K562 (cell line): ENCODE measurements at regions not wholly inside any gene's neighbourhood (a gene's known extent, or its start where the extent isn't known, plus 50 kb on each side); places are given as distances from the start of the nearest gene placed in this dataset.

ENCODE experiments used
- CBX5 ChIP-seq: IDR thresholded peaks from 2 replicates; pipeline ENCODE4 v1.6.1; 2014; ENCODE audit warnings: low read depth, borderline replicate concordance
- ETS1 ChIP-seq: conservative IDR thresholded peaks from 2 replicates; pipeline ENCODE4 v1.6.1; 2011; ENCODE audit warnings: low read depth, mild to moderate bottlenecking, low read length; ENCODE audit not compliant: control insufficient read depth
- FOSL1 ChIP-seq: fragments of 200-800 bp; sonication (Bioruptor generic); conservative IDR thresholded peaks from 2 replicates; pipeline ENCODE4 v1.6.1; 2016; ENCODE audit warnings: missing genetic modification characterization, missing compliant biosample characterization
- GATA2 ChIP-seq: sonication (generic); formaldehyde crosslinking; IDR thresholded peaks from 2 replicates; pipeline ENCODE4 v1.4.0; 2020; ENCODE audit warnings: mild to moderate bottlenecking, missing genetic modification reagents
- KLF10 ChIP-seq: fragments of 250-450 bp; sonication (Bioruptor Pico); IDR thresholded peaks from 2 replicates; pipeline ENCODE4 v1.6.1; 2021; ENCODE audit warnings: matching md5 sums
- MBD1 ChIP-seq: fragments of 250-450 bp; sonication (Bioruptor Pico); IDR thresholded peaks from 2 replicates; pipeline ENCODE4 v1.8.0; 2022; ENCODE audit warnings: inconsistent platforms
- MYBL2 ChIP-seq, 2 experiments: fragments of 450-650 bp in 1 of 2; sonication (generic) in 1 of 2; formaldehyde crosslinking in 1 of 2; IDR thresholded peaks; 2 replicates each; pipeline versions ENCODE4 v1.6.1 to v1.8.1; 2017 to 2022; ENCODE audit warnings: borderline replicate concordance in 1 of 2, inconsistent platforms in 1 of 2, low read depth in 1 of 2, mild to moderate bottlenecking in 1 of 2, missing genetic modification reagents in 1 of 2, moderate library complexity in 1 of 2
- NR1H2 ChIP-seq: sonication (generic); formaldehyde crosslinking; IDR thresholded peaks from 2 replicates; pipeline ENCODE4 v1.4.0; 2020; ENCODE audit warnings: mild to moderate bottlenecking, missing genetic modification reagents
- NR2C1 ChIP-seq, 2 experiments: fragments of 450-650 bp; IDR thresholded peaks; 2 replicates each; pipeline ENCODE4 v1.6.1; 2017; ENCODE audit warnings: mild to moderate bottlenecking in 2 of 2, antibody characterized with exemption in 1 of 2, inconsistent platforms in 1 of 2, missing compliant biosample characterization in 1 of 2, missing genetic modification characterization in 1 of 2
- RBM34 ChIP-seq: fragments of 200-400 bp; formaldehyde crosslinking; IDR thresholded peaks from 2 replicates; pipeline ENCODE4 v1.6.1; 2018; ENCODE audit warnings: low read length, borderline replicate concordance; ENCODE audit not compliant: insufficient read depth
- RCOR1 ChIP-seq, 2 experiments: IDR thresholded peaks; 2 replicates each; pipeline ENCODE4 v1.6.1; 2012; ENCODE audit warnings: low read depth in 2 of 2, low read length in 2 of 2, borderline replicate concordance in 1 of 2, improper control_type of control experiment in 1 of 2
- SMARCA5 ChIP-seq: fragments of 450-650 bp; IDR thresholded peaks from 2 replicates; pipeline ENCODE4 v1.6.1; 2016
- SP1 ChIP-seq: sonication (generic); formaldehyde crosslinking; IDR thresholded peaks from 2 replicates; pipeline ENCODE4 v1.8.1; 2022; ENCODE audit warnings: mild to moderate bottlenecking, missing genetic modification reagents
- U2AF1 ChIP-seq: fragments of 200-400 bp; formaldehyde crosslinking; optimal IDR thresholded peaks from 2 replicates; pipeline ENCODE3; 2017; ENCODE audit warnings: mild to moderate bottlenecking, low read depth, low read length, moderate library complexity
- ZFP36 ChIP-seq: fragments of 150-350 bp; IDR thresholded peaks from 2 replicates; pipeline ENCODE4 v1.6.1; 2018; ENCODE audit warnings: low read length, low read depth; ENCODE audit not compliant: partially characterized antibody
- ZNF197 ChIP-seq: fragments of 200-800 bp; sonication (Bioruptor generic); IDR thresholded peaks from 2 replicates; pipeline ENCODE4 v1.6.1; 2016; ENCODE audit warnings: low read depth, missing genetic modification characterization, missing compliant biosample characterization
- ZNF277 ChIP-seq: fragments of 250-450 bp; sonication (Bioruptor Pico); IDR thresholded peaks from 2 replicates; pipeline ENCODE4 v1.8.0; 2022; ENCODE audit warnings: inconsistent platforms, mild to moderate bottlenecking, moderate library complexity, borderline replicate concordance
- ZNF316 ChIP-seq: fragments of 450-650 bp; IDR thresholded peaks from 2 replicates; pipeline ENCODE4 v1.6.1; 2016
- ZNF583 ChIP-seq: fragments of 250-450 bp; sonication (Bioruptor Pico); IDR thresholded peaks from 2 replicates; pipeline ENCODE4 v1.4.0; 2020
- TF ChIP-seq, protein P1 (sequence below): fragments of 450-650 bp; IDR thresholded peaks from 2 replicates; pipeline ENCODE4 v1.6.1; 2018; ENCODE audit warnings: mild to moderate bottlenecking, low read depth; ENCODE audit not compliant: partially characterized antibody
- TF ChIP-seq, protein P2 (sequence below): fragments of 250-450 bp; sonication (Bioruptor Pico); IDR thresholded peaks from 2 replicates; pipeline ENCODE4 v1.9.0; 2021; ENCODE audit warnings: mild to moderate bottlenecking, inconsistent platforms

- TF ChIP-seq NR2C1 (IDR thresholded peaks at IDR 0.05): peak; percentile 64
- TF ChIP-seq NR2C1 (tag; IDR thresholded peaks at IDR 0.05): peak; percentile 72
- no peak for TF ChIP-seq ZFP36
- no peak for TF ChIP-seq KLF10 (CRISPR knock-in tag)
- no peak for TF ChIP-seq ZNF583
- TF ChIP-seq GATA2: peak; percentile 98
- no peak for TF ChIP-seq ETS1
- TF ChIP-seq NR1H2: no peak
- no peak for TF ChIP-seq MBD1 (CRISPR knock-in tag)
- TF ChIP-seq ZNF197 (CRISPR knock-in tag): peak; percentile 86
- no peak for TF ChIP-seq U2AF1
- TF ChIP-seq ZNF277 (CRISPR knock-in tag): no peak
- peak; percentile 47; the same call in 1 of the 2 replicates for TF ChIP-seq SP1 (CRISPR knock-in tag)
- TF ChIP-seq SMARCA5: no peak
- TF ChIP-seq ZNF316: peak; percentile 64
- TF ChIP-seq FOSL1 (tag): peak; percentile 89
- TF ChIP-seq, protein P1, sequence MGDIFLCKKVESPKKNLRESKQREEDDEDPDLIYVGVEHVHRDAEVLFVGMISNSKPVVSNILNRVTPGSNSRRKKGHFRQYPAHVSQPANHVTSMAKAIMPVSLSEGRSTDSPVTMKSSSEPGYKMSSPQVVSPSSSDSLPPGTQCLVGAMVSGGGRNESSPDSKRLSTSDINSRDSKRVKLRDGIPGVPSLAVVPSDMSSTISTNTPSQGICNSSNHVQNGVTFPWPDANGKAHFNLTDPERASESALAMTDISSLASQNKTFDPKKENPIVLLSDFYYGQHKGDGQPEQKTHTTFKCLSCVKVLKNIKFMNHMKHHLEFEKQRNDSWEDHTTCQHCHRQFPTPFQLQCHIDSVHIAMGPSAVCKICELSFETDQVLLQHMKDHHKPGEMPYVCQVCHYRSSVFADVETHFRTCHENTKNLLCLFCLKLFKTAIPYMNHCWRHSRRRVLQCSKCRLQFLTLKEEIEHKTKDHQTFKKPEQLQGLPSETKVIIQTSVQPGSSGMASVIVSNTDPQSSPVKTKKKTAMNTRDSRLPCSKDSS: no peak
- TF ChIP-seq, protein P2, sequence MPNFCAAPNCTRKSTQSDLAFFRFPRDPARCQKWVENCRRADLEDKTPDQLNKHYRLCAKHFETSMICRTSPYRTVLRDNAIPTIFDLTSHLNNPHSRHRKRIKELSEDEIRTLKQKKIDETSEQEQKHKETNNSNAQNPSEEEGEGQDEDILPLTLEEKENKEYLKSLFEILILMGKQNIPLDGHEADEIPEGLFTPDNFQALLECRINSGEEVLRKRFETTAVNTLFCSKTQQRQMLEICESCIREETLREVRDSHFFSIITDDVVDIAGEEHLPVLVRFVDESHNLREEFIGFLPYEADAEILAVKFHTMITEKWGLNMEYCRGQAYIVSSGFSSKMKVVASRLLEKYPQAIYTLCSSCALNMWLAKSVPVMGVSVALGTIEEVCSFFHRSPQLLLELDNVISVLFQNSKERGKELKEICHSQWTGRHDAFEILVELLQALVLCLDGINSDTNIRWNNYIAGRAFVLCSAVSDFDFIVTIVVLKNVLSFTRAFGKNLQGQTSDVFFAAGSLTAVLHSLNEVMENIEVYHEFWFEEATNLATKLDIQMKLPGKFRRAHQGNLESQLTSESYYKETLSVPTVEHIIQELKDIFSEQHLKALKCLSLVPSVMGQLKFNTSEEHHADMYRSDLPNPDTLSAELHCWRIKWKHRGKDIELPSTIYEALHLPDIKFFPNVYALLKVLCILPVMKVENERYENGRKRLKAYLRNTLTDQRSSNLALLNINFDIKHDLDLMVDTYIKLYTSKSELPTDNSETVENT (CRISPR knock-in tag): no peak
- peak; percentile 93 to 96 for TF ChIP-seq RCOR1 (IDR thresholded peaks at IDR 0.05; ENCODE audit: borderline replicate concordance in 1 of 2, low read depth in 2 of 2, low read length in 2 of 2)
- no peak for TF ChIP-seq RBM34
- TF ChIP-seq MYBL2 (IDR thresholded peaks at IDR 0.05; ENCODE audit: low read depth): peak; percentile 64
- no peak for TF ChIP-seq MYBL2 (CRISPR knock-in tag; IDR thresholded peaks at IDR 0.05; ENCODE audit: borderline replicate concordance)
- 0 out of 2 replicates have a peak, but pooled peaks have one; percentile 35 for TF ChIP-seq CBX5
Measured at GRCh38 chr9:101840694-101841188, 102.3 kb upstream of the GRIN3A start (continued).
